MG63 (cell line): ENCODE measurements at regions not wholly inside any gene's neighbourhood (a gene's known extent, or its start where the extent isn't known, plus 50 kb on each side); places are given as distances from the start of the nearest gene placed in this dataset.
A peak's percentile ranks its signal among the peaks of the same experiment; 100 is the strongest.

Source experiments
- DNase-seq: peaks from one replicate; pipeline ENCODE4 v3.0.0-alpha.2; 2020
- H3K27me3 ChIP-seq: fragments of 250-450 bp; sonication (Bioruptor Pico); 2 replicates; pipeline ENCODE4 v1.5.1; 2020; ENCODE audit warnings: mild to moderate bottlenecking, moderate library complexity
- H3K36me3 ChIP-seq: fragments of 250-450 bp; sonication (Bioruptor Pico); 2 replicates; pipeline ENCODE4 v1.5.1; 2020; ENCODE audit warnings: mild to moderate bottlenecking, moderate library complexity
- H3K4me3 ChIP-seq: fragments of 250-450 bp; sonication (Bioruptor Pico); 2 replicates; pipeline ENCODE4 v1.5.1; 2020; ENCODE audit warnings: mild to moderate bottlenecking, moderate library complexity
- H3K9me3 ChIP-seq: fragments of 250-450 bp; sonication (Bioruptor Pico); 2 replicates; pipeline ENCODE4 v1.5.1; 2020; ENCODE audit warnings: mild to moderate bottlenecking, moderate library complexity

- Histone ChIP-seq H3K4me3 (no peak overlapping the region), H3K9me3 (no peaks in the 10 kb centered on the region), H3K36me3 (peaks cover 12% of the 10 kb centered on the region), H3K27me3 (no peaks in the 10 kb centered on the region)
- DNase-seq = no peak
Measured at GRCh38 chr1:198912046-198912445, 273.2 kb downstream of the PTPRC start.

GRCh38 chr1:198913667-198914066 lies 274.8 kb downstream of the PTPRC start:
- peak; percentile 58 for DNase-seq
- Histone ChIP-seq H3K9me3 (peaks cover 6% of the 10 kb centered on the region), H3K4me3 (peak overlapping the region; percentile 2; the same call in 1 of the 2 replicates), H3K36me3 (peaks cover 23% of the 10 kb centered on the region), H3K27me3 (no peaks in the 10 kb centered on the region)

- Histone ChIP-seq H3K9me3 (peaks cover 18% of the 10 kb centered on the region), H3K27me3 (no peaks in the 10 kb centered on the region), H3K4me3 (no peak overlapping the region), H3K36me3 (peaks cover 32% of the 10 kb centered on the region)
- no peak for DNase-seq
Measured at GRCh38 chr1:198915327-198916231, 276.7 kb downstream of the PTPRC start.

DNA sequence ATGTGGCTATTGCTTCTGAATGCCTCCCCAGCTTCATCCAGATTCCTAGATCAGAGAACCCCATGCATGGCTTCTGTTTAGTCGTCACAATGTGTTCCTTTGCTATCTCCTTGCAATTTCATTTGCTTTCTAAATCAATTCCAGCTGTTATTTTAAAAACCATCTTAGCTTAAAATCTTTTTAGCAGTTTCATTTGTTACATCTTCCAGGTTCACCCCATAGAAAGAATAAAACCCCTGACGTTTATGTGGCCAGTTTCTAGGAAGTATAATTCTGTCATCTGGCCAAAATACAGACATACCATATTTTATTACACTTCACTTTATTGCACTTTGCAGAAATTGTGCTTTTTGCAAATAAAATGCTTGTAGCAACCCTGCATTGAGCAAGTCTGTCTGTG lies 278.4 kb downstream of the PTPRC start:
- Histone ChIP-seq H3K4me3 (no peak overlapping the region), H3K36me3 (peaks cover 35% of the 10 kb centered on the region), H3K9me3 (peaks cover 18% of the 10 kb centered on the region), H3K27me3 (no peaks in the 10 kb centered on the region)
- DNase-seq = no peak

- Histone ChIP-seq H3K27me3 (no peaks in the 10 kb centered on the region), H3K9me3 (peaks cover 18% of the 10 kb centered on the region), H3K4me3 (no peak overlapping the region), H3K36me3 (peaks cover 36% of the 10 kb centered on the region)
- DNase-seq = no peak
Measured at GRCh38 chr1:198918920-198919319, 280.1 kb downstream of the PTPRC start.

DNA sequence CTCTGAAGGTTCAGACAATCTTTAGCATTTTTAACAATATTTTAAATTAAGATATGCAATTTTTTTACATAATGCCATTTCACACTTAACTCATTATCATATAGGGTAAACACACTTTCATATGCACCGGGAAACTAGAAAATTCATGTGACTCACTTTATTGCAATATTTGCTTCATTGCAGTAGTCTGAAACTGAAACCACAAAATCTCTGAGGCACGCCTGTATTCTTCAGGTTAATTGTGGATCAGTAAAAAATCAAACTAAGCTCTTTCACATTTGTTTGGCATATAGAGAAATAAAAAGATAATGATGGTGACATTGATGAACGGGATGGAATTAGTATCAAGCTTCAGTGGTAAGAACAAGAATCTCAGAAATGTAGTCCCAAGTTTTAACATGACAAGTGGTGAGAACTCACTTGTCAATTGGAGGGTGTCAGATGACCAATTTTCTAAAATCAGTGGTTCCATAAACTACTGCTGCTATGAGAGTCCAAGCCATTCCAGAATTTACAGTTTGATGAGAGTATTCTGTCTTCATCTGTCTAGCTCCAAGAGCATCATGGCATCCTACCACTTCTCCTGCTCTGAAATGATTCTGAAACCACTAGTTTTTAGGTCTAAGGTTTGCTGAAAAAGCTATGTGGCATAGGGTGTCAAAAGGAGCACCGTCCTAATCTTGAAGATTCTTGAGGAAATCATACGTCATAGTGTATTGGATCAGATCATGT lies 281.0 kb downstream of the PTPRC start:
- peaks cover 18% of the 10 kb centered on the region for H3K9me3 ChIP-seq
- no peak overlapping the region for H3K4me3 ChIP-seq
- H3K27me3 ChIP-seq = no peaks in the 10 kb centered on the region
- DNase-seq = no peak
- H3K36me3 ChIP-seq = peaks cover 36% of the 10 kb centered on the region

DNA sequence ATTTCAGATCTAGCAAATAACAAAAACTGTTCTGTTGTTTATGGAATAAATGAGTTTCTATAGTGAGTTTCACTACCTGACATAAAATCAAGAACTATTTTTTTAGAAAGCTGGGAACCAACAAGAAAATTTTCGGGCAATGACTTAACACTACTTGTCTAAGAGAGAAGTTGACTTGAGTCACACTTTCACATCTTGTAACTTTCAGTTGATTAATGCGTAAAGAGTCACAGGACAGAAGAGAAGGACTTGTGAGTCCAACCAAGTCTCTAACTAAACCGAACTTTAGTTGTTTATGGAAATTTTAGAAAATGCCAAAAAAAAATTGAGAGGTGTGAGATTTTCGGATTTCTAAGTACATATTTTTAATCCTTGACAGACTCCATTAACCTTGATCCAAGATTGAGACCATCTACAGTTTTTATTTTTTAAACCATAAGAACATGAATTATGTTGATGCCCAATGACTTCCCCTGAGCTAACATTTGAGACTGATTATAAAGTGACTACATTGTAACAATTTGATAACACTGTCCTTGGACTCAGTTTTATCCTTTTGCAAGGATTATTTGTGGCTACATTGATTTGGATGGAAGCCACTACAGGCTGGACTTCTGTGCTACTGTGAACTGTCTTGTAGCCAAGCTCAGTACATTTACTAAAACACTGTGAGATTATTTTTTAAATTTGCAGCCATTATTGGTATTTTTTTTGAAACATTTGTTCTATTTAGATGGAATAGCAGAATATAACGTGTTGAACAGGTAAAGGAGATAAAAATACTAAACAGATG lies 284.0 kb downstream of the PTPRC start:
- Histone ChIP-seq H3K4me3 (no peak overlapping the region), H3K27me3 (no peaks in the 10 kb centered on the region), H3K9me3 (peaks cover 18% of the 10 kb centered on the region), H3K36me3 (peaks cover 35% of the 10 kb centered on the region)
- DNase-seq = no peak

GRCh38 chr1:198923993-198924392 lies 285.2 kb downstream of the PTPRC start:
- DNase-seq = no peak
- peaks cover 27% of the 10 kb centered on the region for H3K36me3 ChIP-seq
- H3K9me3 ChIP-seq = peaks cover 9% of the 10 kb centered on the region
- no peaks in the 10 kb centered on the region for H3K27me3 ChIP-seq
- H3K4me3 ChIP-seq = no peak overlapping the region

DNA sequence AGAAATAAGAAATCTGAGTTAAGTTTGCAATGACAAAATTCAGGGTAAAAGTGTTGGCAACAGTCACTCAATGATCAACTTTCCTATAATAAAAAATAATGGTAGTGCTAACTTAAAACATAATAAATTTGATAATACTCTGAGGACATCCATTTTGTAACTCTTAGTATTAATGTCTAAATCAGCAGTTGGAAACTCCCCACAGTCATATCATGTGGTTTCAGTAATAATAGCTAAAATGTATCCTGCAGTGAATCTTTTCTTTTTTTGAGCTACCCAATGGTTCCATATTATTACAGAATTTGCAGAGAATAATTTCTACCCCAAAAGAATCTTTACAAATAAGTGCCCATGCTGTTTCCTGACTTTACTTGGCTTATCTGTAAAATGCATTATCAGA lies 286.7 kb downstream of the PTPRC start:
- no peak for DNase-seq
- Histone ChIP-seq H3K27me3 (no peaks in the 10 kb centered on the region), H3K9me3 (no peaks in the 10 kb centered on the region; the same call in 1 of the 2 replicates), H3K4me3 (no peak overlapping the region), H3K36me3 (peaks cover 17% of the 10 kb centered on the region)

DNA sequence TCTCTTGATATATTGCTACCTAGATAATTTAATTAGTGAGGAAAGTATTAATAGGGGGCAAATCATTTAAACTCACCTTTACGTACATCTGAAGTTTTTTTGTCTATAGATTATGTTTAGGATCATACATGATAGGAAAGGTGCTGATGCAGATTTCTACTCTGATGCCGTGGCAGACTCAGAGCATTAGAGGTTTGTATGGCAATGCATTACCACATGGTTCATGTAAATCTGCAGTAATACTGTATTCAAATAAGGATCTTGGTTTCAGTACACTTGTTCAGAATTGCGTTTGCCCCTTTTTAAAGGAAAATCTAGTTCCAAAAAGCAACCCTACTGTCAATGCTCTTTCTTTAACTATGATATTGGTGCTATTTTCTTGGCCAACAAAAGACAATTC lies 288.3 kb downstream of the PTPRC start:
- no peaks in the 10 kb centered on the region for H3K9me3 ChIP-seq
- DNase-seq = no peak
- no peaks in the 10 kb centered on the region for H3K27me3 ChIP-seq

DNA sequence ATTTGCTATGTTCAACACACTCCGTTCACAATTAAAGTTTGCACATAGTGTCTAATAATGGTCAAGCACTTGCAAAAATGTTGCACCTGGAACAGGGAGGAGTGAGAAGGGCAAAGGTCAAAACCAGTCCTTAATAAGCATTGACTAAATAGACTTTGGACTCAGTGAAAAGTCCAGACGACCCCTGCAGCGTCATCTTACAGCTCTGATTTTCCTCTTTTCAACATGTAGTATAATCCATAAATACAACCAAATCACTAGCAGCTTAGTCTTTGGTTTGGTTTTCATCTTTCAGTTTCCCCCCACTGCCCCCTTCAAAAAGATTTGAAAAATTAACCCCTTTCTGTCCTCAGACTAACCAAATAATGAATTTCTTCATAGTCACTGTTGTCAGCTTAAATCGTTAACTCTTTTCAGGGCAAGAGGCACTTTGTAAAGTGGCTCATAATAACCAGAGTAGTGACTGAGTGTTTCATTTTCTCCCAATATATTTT lies 290.3 kb downstream of the PTPRC start:
- no peak for DNase-seq
- Histone ChIP-seq H3K36me3 (peaks cover 6% of the 10 kb centered on the region; the same call in 1 of the 2 replicates), H3K9me3 (no peaks in the 10 kb centered on the region), H3K27me3 (no peaks in the 10 kb centered on the region), H3K4me3 (peak overlapping the region; percentile 31)

More for the DNA sequence above, 288.3 kb downstream of the PTPRC start:
- Histone ChIP-seq H3K36me3 (peaks cover 13% of the 10 kb centered on the region), H3K4me3 (no peak overlapping the region)

DNA sequence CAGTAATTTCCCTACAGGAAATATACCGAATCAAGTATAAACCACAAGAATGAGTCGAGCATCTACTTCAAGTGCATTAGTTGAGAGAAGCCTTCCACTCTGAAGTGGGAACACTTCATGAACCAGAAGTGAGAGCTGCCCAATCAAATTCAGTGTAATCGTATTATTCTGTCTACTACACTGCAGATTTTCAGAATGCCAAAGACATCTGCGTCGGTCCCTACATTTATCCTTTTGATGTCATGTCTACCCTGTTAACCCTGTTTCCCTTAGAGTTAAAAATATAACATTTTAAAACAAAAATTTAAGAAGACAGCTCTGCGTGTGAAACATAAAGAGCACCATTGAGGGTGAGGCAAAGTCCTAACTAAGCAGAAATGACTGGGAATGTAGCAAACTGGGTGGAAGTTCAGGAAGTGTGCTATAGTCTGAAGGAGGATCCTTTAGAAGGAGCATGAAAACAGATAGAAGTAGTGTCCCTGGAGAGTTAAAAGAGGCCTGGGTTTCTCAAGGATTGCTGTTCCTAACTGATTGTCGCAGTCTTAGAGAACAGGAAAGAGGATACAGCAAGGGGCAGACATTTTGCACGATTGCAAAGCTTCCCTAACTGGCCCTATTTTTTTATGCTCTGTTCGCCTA lies 291.2 kb downstream of the PTPRC start:
- H3K4me3 ChIP-seq = peak overlapping the region; percentile 31
- H3K9me3 ChIP-seq = no peaks in the 10 kb centered on the region
- no peak for DNase-seq
- H3K27me3 ChIP-seq = no peaks in the 10 kb centered on the region
- H3K36me3 ChIP-seq = peaks cover 6% of the 10 kb centered on the region; the same call in 1 of the 2 replicates

DNA sequence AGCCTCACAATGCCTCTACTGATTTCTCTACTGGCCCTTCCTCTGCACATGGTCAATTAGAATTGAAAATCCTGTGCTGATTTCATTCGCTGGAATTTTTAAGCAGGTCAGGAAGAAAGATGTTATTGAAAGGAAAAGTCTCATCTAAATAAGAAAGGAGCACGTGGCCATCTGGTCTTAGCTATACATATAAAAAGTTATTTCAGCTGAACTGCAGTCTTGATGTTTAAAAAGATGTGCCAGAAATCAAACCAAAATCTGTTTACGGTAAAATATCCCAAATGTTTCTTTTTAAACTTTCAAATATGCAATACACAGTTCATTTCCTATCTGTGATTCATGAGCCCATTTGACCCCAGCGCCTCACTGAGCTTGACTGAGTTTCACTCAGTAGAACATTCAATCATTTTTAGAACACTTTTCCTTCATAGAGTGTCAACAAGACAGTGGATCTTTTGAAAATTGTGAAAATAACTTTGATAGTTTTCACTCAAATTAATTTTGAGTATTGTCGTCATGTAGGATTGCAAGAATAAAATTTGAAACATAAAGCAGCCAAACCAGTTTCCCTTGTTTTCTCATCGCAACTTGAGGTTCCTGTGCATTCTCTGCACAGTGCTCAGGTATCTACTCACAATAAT lies 293.6 kb downstream of the PTPRC start:
- Histone ChIP-seq H3K4me3 (peak overlapping the region; percentile 71), H3K27me3 (no peaks in the 10 kb centered on the region), H3K36me3 (no peaks in the 10 kb centered on the region; the same call in 1 of the 2 replicates), H3K9me3 (no peaks in the 10 kb centered on the region)
- DNase-seq = peak; percentile 59

- Histone ChIP-seq H3K9me3 (no peaks in the 10 kb centered on the region), H3K4me3 (peak overlapping the region; percentile 71), H3K27me3 (no peaks in the 10 kb centered on the region), H3K36me3 (no peaks in the 10 kb centered on the region; the same call in 1 of the 2 replicates)
- DNase-seq = no peak
Measured at GRCh38 chr1:198933515-198934222, 294.8 kb downstream of the PTPRC start.

- H3K27me3 ChIP-seq = no peaks in the 10 kb centered on the region
Measured at GRCh38 chr1:198934426-198934825, 295.6 kb downstream of the PTPRC start.

More at GRCh38 chr1:198934426-198934825, 295.6 kb downstream of the PTPRC start:
- Histone ChIP-seq H3K4me3 (peak overlapping the region; percentile 71), H3K9me3 (no peaks in the 10 kb centered on the region), H3K36me3 (no peaks in the 10 kb centered on the region; the same call in 1 of the 2 replicates)
- DNase-seq = no peak
